GM12875 (cell line): ENCODE measurements at regions not wholly inside any gene's neighbourhood (a gene's known extent, or its start where the extent isn't known, plus 50 kb on each side); places are given as distances from the start of the nearest gene placed in this dataset.

Experiments
- H3K4me3 ChIP-seq: one replicate; pipeline ENCODE4 v1.5.1; 2011; ENCODE audit warnings: low read depth, low read length, control low read depth
- CTCF ChIP-seq: IDR thresholded peaks from 2 replicates; pipeline ENCODE4 v1.5.1; 2011; ENCODE audit warnings: low read depth, mild to moderate bottlenecking, control low read depth, inconsistent platforms, low read length, moderate library complexity, borderline replicate concordance; ENCODE audit not compliant: insufficient read depth

- H3K4me3 ChIP-seq: no peak overlapping the region
- no peak for TF ChIP-seq CTCF
Observed at GRCh38 chr7:18287482-18287881, 208.1 kb upstream of the HDAC9 start.

- no peak overlapping the region for H3K4me3 ChIP-seq
- no peak for TF ChIP-seq CTCF
Observed at GRCh38 chr7:18288322-18289037, 207.1 kb upstream of the HDAC9 start.

GRCh38 chr7:18289788-18290187 lies 205.8 kb upstream of the HDAC9 start:
- no peak for TF ChIP-seq CTCF
- no peak overlapping the region for H3K4me3 ChIP-seq

- no peak for TF ChIP-seq CTCF
- H3K4me3 ChIP-seq: no peak overlapping the region
Observed at GRCh38 chr7:18290223-18290622, 205.3 kb upstream of the HDAC9 start.

GRCh38 chr7:18290865-18291264 lies 204.7 kb upstream of the HDAC9 start:
- H3K4me3 ChIP-seq: no peak overlapping the region
- no peak for TF ChIP-seq CTCF

GRCh38 chr7:18292584-18292983 lies 203.0 kb upstream of the HDAC9 start:
- TF ChIP-seq CTCF: no peak
- no peak overlapping the region for H3K4me3 ChIP-seq

- no peak for TF ChIP-seq CTCF
Observed at GRCh38 chr7:18293759-18294158, 201.8 kb upstream of the HDAC9 start.

More at GRCh38 chr7:18293759-18294158, 201.8 kb upstream of the HDAC9 start:
- no peak overlapping the region for H3K4me3 ChIP-seq
